C4-2B (cell line): ENCODE measurements at regions not wholly inside any gene's neighbourhood (a gene's known extent, or its start where the extent isn't known, plus 50 kb on each side); places are given as distances from the start of the nearest gene placed in this dataset.
"Not testable (repeated sequence)": the region's sequence is repeated elsewhere in the genome, so short reads cannot be mapped to it uniquely, and the experiment has no call there.

Source experiments
- H3K27ac ChIP-seq: fragments of 450-650 bp; 2 replicates; pipeline ENCODE4 v1.5.1; 2017
- CTCF ChIP-seq: fragments of 450-650 bp; conservative IDR thresholded peaks from 2 replicates; pipeline ENCODE4 v1.5.1; 2017; ENCODE audit warnings: mild to moderate bottlenecking
- ZFX ChIP-seq: fragments of 450-650 bp; IDR thresholded peaks from 2 replicates; pipeline ENCODE4 v1.6.1; 2017

- H3K27ac ChIP-seq = no peak overlapping the region
- TF ChIP-seq CTCF = no peak
- no peak for TF ChIP-seq ZFX
Observed at GRCh38 chr13:71355010-71355409, 512.0 kb downstream of the DACH1 start.

- no peak overlapping the region for H3K27ac ChIP-seq
- TF ChIP-seq ZFX = no peak
- no peak for TF ChIP-seq CTCF
Observed at GRCh38 chr13:71350886-71351285, 516.1 kb downstream of the DACH1 start.

GRCh38 chr13:71345856-71346255 lies 521.1 kb downstream of the DACH1 start:
- H3K27ac ChIP-seq = not testable (repeated sequence)

GRCh38 chr13:71339736-71340135 lies 527.3 kb downstream of the DACH1 start:
- H3K27ac ChIP-seq = no peak overlapping the region
- TF ChIP-seq CTCF = no peak
- no peak for TF ChIP-seq ZFX

- no peak for TF ChIP-seq CTCF
- TF ChIP-seq ZFX = no peak
Observed at GRCh38 chr13:71339005-71339404, 528.0 kb downstream of the DACH1 start.

GRCh38 chr13:71338070-71338469 lies 528.9 kb downstream of the DACH1 start:
- H3K27ac ChIP-seq = no peak overlapping the region
- TF ChIP-seq ZFX (no peak), CTCF (no peak)

More at GRCh38 chr13:71339005-71339404, 528.0 kb downstream of the DACH1 start:
- no peak overlapping the region for H3K27ac ChIP-seq

- H3K27ac ChIP-seq = no peak overlapping the region
- TF ChIP-seq ZFX (no peak), CTCF (no peak)
Observed at GRCh38 chr13:71327266-71327665, 539.7 kb downstream of the DACH1 start.

GRCh38 chr13:71325556-71325955 lies 541.4 kb downstream of the DACH1 start:
- no peak overlapping the region for H3K27ac ChIP-seq
- TF ChIP-seq CTCF (no peak), ZFX (no peak)
